HL-60 (cell line): ENCODE measurements at regions not wholly inside any gene's neighbourhood (a gene's known extent, or its start where the extent isn't known, plus 50 kb on each side); places are given as distances from the start of the nearest gene placed in this dataset.

Experiments used
- DNase-seq, 2 experiments: peaks; one replicate each; pipeline ENCODE4 v3.0.0-alpha.2; 2010 to 2020; ENCODE audit warnings: low read depth in 1 of 2, low spot score in 1 of 2
- H3K27ac ChIP-seq: fragments of 250-450 bp; sonication (Bioruptor Pico); replicated peaks from 2 replicates; pipeline ENCODE4 v1.5.1; 2020; ENCODE audit warnings: mild to moderate bottlenecking, moderate library complexity
- H3K27me3 ChIP-seq: fragments of 250-450 bp; sonication (Bioruptor Pico); 2 replicates; pipeline ENCODE4 v1.5.1; 2021; ENCODE audit warnings: mild to moderate bottlenecking, moderate library complexity; ENCODE audit not compliant: insufficient read depth, poor library complexity, severe bottlenecking
- H3K4me3 ChIP-seq: replicated peaks from 2 replicates; pipeline ENCODE4 v1.5.1; 2011; ENCODE audit warnings: mild to moderate bottlenecking, control low read depth, low read length; ENCODE audit not compliant: insufficient read depth
- CTCF ChIP-seq: IDR thresholded peaks from one replicate; pipeline ENCODE4 v1.5.1; 2011; ENCODE audit warnings: low read length, control low read depth, inconsistent platforms; ENCODE audit not compliant: insufficient read depth
- GABPA ChIP-seq: IDR thresholded peaks from 2 replicates; pipeline ENCODE4 v1.6.1; 2012; ENCODE audit warnings: low read depth
- POLR2AphosphoS5 ChIP-seq: IDR thresholded peaks from 2 replicates; pipeline ENCODE4 v1.6.1; 2012; ENCODE audit warnings: low read depth
- REST ChIP-seq: IDR thresholded peaks from 2 replicates; pipeline ENCODE4 v1.6.1; 2012; ENCODE audit warnings: low read depth; ENCODE audit not compliant: insufficient replicate concordance
- SPI1 ChIP-seq: IDR thresholded peaks from 2 replicates; pipeline ENCODE4 v1.6.1; 2012; ENCODE audit warnings: low read depth, mild to moderate bottlenecking, borderline replicate concordance

- no peaks in the 10 kb centered on the region for H3K27me3 ChIP-seq
- no peak overlapping the region for H3K4me3 ChIP-seq
- H3K27ac ChIP-seq, result no peak overlapping the region
- DNase-seq, result no peak
- no peak for TF ChIP-seq CTCF
- peak; percentile 80 for TF ChIP-seq REST
These were observed 849.7 kb upstream of the NRXN1 start for GRCh38 chr2:51881673-51882072.

- Histone ChIP-seq H3K27me3 (no peaks in the 10 kb centered on the region), H3K4me3 (no peak overlapping the region), H3K27ac (no peak overlapping the region)
- no peak for DNase-seq
- TF ChIP-seq SPI1, result no peak
- TF ChIP-seq REST, result no peak
- no peak for TF ChIP-seq POLR2AphosphoS5
- TF ChIP-seq GABPA, result no peak
- no peak for TF ChIP-seq CTCF
These were observed 848.2 kb upstream of the NRXN1 start for GRCh38 chr2:51880153-51880552.

GRCh38 chr2:51866361-51866760 lies 834.4 kb upstream of the NRXN1 start:
- H3K27ac ChIP-seq, result no peak overlapping the region
- DNase-seq, result no peak
- no peak overlapping the region for H3K4me3 ChIP-seq
- TF ChIP-seq GABPA, result no peak
- no peak for TF ChIP-seq SPI1
- TF ChIP-seq CTCF, result no peak
- H3K27me3 ChIP-seq, result no peaks in the 10 kb centered on the region

GRCh38 chr2:51859260-51859659 lies 827.3 kb upstream of the NRXN1 start:
- no peak for DNase-seq
- H3K4me3 ChIP-seq, result no peak overlapping the region
- TF ChIP-seq SPI1, result no peak
- TF ChIP-seq CTCF, result no peak
- no peak for TF ChIP-seq REST
- no peak for TF ChIP-seq POLR2AphosphoS5
- no peak for TF ChIP-seq GABPA
- no peak overlapping the region for H3K27ac ChIP-seq
- no peaks in the 10 kb centered on the region for H3K27me3 ChIP-seq
